Chondrocyte (in vitro differentiated cells): ENCODE measurements at regions not wholly inside any gene's neighbourhood (a gene's known extent, or its start where the extent isn't known, plus 50 kb on each side); places are given as distances from the start of the nearest gene placed in this dataset.
"Not testable (repeated sequence)": the region's sequence is repeated elsewhere in the genome, so short reads cannot be mapped to it uniquely, and the experiment has no call there.

Experiments
- DNase-seq: peaks from one replicate; pipeline ENCODE4 v3.0.0; 2021; ENCODE audit warnings: mixed read lengths, low spot score
- H3K27ac Mint-ChIP-seq: one replicate; pipeline ENCODE4 v1.8.0; 2021; ENCODE audit warnings: mild to moderate bottlenecking, moderate library complexity, mixed read lengths; ENCODE audit not compliant: unreplicated experiment
- H3K27me3 Mint-ChIP-seq: 2 replicates; pipeline ENCODE4 v1.8.0; 2021; ENCODE audit warnings: low read depth, mixed read lengths
- H3K36me3 Mint-ChIP-seq: 2 replicates; pipeline ENCODE4 v1.8.0; 2021; ENCODE audit warnings: low read depth, mixed read lengths
- H3K4me1 Mint-ChIP-seq: 2 replicates; pipeline ENCODE4 v1.8.0; 2021; ENCODE audit warnings: low read depth, mild to moderate bottlenecking, mixed read lengths
- H3K4me3 Mint-ChIP-seq: one replicate; pipeline ENCODE4 v1.8.0; 2021; ENCODE audit warnings: mild to moderate bottlenecking, moderate library complexity, mixed read lengths; ENCODE audit not compliant: unreplicated experiment
- H3K9me3 Mint-ChIP-seq: 2 replicates; pipeline ENCODE4 v1.8.0; 2021; ENCODE audit warnings: low read depth, mixed read lengths

DNA sequence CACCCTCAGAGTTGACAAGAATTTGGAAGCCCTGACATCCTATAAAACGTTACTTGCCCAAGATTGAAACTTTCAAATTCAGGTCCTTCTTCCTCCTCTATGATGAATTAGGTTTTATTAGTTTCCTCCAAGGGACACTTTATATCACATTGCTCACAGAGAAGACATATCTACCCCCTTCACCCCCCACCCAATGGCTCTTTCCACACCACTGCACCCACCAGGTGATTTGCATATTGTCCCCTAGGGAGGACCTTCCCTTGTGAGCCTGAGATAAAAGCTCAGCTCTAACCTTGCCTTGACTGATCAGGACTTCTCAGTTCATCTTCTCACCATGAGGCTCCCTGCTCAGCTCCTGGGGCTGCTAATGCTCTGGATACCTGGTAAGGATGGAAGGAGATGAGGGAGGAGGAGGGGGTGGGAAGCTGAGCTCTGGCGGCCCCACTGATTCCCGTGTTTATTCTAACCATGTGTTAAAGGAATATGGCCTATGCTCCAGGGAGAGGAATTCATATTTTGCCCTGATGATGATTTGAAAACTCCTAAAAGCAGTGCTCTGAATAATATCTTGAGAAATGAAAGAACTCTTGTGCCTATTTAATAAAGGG, 1255.8 kb downstream of the RPIA start:
- H3K27ac Mint-ChIP-seq, H3K9me3 Mint-ChIP-seq, H3K4me3 Mint-ChIP-seq, DNase-seq, H3K36me3 Mint-ChIP-seq, H3K4me1 Mint-ChIP-seq, H3K27me3 Mint-ChIP-seq: not testable (repeated sequence)

DNA sequence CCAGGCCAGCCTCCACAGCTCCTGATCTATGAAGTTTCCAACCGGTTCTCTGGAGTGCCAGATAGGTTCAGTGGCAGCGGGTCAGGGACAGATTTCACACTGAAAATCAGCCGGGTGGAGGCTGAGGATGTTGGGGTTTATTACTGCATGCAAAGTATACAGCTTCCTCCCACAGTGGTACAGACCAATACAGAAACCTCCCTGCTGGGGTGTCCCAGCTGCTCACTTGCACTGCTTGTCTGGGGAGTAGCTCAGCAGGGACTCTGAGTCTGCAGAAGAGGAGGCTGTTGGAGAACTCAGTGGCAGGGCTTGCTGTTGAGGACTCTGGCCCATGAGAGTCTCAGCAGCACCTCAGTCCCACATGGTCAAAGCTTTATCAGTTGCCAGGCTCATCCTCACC, 1256.6 kb downstream of the RPIA start:
- H3K4me1 Mint-ChIP-seq, DNase-seq, H3K4me3 Mint-ChIP-seq, H3K9me3 Mint-ChIP-seq, H3K36me3 Mint-ChIP-seq, H3K27me3 Mint-ChIP-seq, H3K27ac Mint-ChIP-seq: not testable (repeated sequence)

DNA sequence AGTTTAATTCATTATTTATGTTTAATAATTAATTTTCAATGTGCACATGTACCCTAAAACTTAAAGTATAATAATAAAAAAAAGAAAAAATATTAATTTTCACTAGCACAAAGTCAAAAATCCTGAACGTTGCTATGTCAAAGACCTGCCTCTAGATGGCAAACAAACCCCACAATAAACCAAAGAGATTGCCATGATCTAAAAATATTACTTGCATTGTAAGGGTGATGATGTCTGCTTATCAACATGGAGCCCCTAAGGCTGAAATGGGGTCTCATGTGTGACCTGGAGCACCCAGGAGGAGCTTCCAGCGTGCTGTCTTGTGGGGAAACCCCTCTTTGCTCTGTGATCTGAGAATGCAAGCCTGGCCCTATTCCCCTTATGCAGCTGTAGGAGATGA, 1259.3 kb downstream of the RPIA start:
- H3K9me3 Mint-ChIP-seq, DNase-seq, H3K27me3 Mint-ChIP-seq, H3K4me3 Mint-ChIP-seq, H3K4me1 Mint-ChIP-seq, H3K36me3 Mint-ChIP-seq, H3K27ac Mint-ChIP-seq: not testable (repeated sequence)

DNA sequence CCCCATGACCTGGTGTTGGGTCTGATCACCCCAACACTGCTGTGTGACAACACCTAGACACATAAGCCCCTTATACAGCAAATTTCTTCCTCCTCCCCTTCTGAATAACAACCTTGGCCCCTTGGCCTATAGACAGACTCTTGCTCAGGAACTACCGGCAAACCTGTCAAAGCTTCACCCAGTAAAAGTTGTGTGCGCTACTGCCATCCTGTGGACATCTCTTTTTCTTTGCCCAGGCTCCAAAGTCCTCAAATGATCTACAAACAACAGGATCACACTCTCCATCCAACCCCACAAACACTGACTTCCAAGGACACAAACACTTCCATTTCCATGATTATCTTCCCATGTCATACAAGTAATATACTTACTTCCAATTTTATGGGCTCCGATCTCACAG, 1265.8 kb downstream of the RPIA start:
- not testable (repeated sequence) for H3K4me3 Mint-ChIP-seq, H3K27me3 Mint-ChIP-seq, DNase-seq, H3K36me3 Mint-ChIP-seq, H3K27ac Mint-ChIP-seq, H3K4me1 Mint-ChIP-seq
- H3K9me3 Mint-ChIP-seq = peaks cover 10% of the 10 kb centered on the region

DNA sequence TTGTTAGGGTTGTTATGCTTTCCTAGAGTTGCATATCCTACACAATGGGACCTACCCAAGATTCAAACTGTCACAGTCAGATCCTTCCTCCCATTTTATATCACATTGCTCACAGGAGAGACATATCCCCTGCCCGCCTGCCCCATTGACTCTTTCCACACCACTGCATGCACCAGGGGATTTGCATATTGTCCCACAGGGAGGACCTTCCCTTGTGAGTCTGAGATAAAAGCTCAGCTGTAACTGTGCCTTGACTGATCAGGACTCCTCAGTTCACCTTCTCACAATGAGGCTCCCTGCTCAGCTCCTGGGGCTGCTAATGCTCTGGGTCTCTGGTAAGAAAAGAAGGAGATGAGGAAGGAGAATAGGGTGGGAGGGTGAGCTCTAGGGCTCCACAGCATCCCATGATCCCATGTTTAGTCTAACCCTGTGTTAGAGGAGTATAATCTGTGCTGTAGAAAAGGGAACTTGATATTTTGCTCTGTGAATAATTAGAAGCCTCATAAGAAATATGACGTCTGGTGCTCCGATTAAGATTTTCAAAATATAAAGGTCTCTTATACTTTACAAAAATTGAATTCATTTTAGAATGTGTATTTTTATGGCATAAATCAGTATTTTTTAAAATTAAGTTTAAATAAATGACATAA, 1268.4 kb downstream of the RPIA start:
- not testable (repeated sequence) for H3K9me3 Mint-ChIP-seq, DNase-seq, H3K27ac Mint-ChIP-seq, H3K4me1 Mint-ChIP-seq, H3K4me3 Mint-ChIP-seq, H3K36me3 Mint-ChIP-seq, H3K27me3 Mint-ChIP-seq

DNA sequence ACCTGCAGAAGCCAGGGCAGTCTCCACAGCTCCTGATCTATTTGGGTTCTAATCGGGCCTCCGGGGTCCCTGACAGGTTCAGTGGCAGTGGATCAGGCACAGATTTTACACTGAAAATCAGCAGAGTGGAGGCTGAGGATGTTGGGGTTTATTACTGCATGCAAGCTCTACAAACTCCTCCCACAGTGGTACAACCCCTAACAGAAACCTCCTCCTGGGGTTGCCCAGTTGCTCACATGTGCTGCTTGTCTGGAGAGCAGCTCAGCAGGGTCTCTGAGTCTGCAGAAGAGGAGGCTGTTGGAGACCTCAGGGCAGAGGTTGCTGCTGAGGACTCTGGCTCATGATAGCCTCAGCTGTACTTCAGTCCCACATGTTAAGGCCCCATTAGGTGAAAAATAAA, 1269.1 kb downstream of the RPIA start:
- H3K27ac Mint-ChIP-seq, H3K4me3 Mint-ChIP-seq, H3K36me3 Mint-ChIP-seq, DNase-seq, H3K9me3 Mint-ChIP-seq, H3K4me1 Mint-ChIP-seq, H3K27me3 Mint-ChIP-seq: not testable (repeated sequence)

DNA sequence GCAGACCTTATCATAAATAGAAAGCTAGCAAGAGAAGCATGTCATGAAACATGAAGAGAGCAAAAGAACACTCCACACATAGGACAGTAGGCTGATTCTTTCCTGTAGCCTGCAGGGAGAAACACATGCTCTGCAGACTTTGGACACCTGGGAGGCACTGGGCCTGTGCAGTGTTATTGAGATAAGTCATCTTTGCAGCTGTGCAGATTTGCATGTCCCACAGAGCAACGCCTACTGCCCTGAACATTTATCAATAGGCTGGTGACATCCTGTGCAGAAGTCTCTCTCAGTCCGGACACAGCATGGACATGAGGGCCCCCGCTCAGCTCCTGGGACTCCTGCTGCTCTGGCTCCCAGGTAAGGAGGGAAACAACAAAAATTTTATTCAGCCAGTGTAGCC, 1277.1 kb downstream of the RPIA start:
- peaks cover 21% of the 10 kb centered on the region for H3K9me3 Mint-ChIP-seq
- not testable (repeated sequence) for H3K27ac Mint-ChIP-seq, H3K27me3 Mint-ChIP-seq, H3K36me3 Mint-ChIP-seq, H3K4me3 Mint-ChIP-seq, H3K4me1 Mint-ChIP-seq, DNase-seq

DNA sequence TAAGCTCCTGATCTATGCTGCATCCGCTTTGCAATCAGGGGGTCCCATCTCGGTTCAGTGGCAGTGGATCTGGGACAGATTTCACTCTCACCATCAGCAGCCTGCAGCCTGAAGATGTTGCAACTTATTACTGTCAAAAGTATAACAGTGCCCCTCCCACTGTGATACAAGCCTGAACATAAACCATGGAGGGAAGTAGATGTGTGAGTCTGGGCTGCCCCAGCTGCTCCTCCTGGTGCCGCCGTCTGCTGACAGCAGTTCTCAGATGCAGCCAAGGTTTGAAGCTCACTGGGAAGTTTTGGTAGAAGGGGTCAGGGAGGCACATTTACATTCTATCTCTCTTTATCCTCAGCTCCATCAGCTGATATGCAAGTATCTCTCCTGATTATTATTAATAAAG, 1277.7 kb downstream of the RPIA start:
- H3K36me3 Mint-ChIP-seq, H3K4me3 Mint-ChIP-seq, H3K4me1 Mint-ChIP-seq, DNase-seq, H3K27me3 Mint-ChIP-seq, H3K27ac Mint-ChIP-seq: not testable (repeated sequence)
- peaks cover 20% of the 10 kb centered on the region for H3K9me3 Mint-ChIP-seq

DNA sequence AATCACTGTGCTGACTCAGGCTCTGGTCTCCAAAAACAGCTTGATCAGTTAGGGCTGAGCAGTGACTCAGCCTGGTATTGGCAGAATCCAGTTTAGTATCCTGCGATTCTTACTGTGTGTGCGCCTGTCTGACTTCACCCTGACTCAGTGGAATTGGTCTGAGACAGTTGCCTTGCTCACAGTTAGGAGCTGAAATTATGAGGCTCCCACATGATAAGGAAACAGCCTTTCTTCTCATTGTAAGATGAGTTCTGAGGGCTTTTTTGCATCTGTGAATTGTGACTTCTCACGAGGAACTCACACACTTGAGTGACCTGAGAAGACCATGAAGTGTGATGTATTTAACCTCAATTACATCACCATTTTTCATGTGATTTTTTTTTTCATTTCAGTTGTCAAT, 1282.4 kb downstream of the RPIA start:
- not testable (repeated sequence) for H3K27ac Mint-ChIP-seq, DNase-seq, H3K4me1 Mint-ChIP-seq, H3K4me3 Mint-ChIP-seq, H3K36me3 Mint-ChIP-seq, H3K27me3 Mint-ChIP-seq
- H3K9me3 Mint-ChIP-seq = peaks cover 12% of the 10 kb centered on the region

DNA sequence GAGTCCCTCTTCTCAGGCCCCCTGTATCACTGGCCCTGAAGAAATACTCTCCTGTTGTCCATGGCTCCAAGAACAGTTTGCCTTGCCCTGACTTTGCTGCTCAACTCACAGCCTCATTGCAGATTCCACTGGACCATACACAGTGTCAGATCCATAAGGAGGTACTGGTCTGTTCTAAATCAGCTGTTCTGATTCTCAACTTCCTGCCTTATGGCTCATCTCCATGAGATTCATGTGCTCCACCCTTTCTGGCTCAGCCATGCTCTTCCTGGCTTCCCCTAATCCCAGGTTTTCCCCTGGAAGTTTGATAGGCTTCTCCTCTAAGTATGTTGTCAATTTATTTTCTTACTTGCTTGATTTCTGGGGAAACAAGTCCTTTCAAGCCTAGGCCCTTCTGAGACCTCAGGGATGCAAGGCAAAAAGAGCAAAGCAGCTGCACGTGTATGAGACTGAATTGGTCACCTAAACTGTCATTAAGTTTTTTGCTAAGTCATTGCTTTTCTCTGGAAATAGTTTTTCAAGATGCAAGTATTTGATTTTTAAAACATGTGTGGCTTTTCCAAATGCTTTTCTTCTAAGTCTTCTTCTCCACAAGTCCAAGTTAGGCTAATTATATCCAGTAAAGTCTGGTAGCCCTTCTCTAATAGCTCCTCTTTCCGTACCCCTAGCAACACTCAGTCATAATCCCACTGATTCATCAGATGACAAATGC, 1288.5 kb downstream of the RPIA start:
- H3K27ac Mint-ChIP-seq, H3K4me1 Mint-ChIP-seq, DNase-seq, H3K4me3 Mint-ChIP-seq, H3K27me3 Mint-ChIP-seq, H3K36me3 Mint-ChIP-seq: not testable (repeated sequence)
- H3K9me3 Mint-ChIP-seq = peaks cover 20% of the 10 kb centered on the region

DNA sequence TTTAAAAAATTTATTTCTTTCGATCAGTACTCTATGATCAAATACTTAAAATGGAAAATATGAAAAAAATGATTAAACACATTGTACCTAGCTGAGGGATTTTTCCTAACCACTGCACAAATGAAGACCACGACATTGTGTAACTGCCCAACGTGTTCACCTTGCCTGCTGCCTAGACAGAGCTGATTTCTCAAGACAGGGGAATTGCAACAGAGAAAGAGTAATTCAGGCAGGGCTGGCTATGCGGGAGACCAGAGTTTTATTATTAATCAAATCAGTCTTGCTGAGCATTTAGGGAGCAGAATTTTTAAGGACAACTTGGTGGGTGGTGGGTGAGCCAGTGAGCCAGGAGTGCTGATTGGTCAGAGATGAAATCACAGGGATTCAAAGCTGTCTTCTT, 1290.8 kb downstream of the RPIA start:
- H3K4me1 Mint-ChIP-seq, H3K27me3 Mint-ChIP-seq, H3K27ac Mint-ChIP-seq, DNase-seq, H3K36me3 Mint-ChIP-seq, H3K4me3 Mint-ChIP-seq: not testable (repeated sequence)
- H3K9me3 Mint-ChIP-seq = peaks cover 20% of the 10 kb centered on the region

DNA sequence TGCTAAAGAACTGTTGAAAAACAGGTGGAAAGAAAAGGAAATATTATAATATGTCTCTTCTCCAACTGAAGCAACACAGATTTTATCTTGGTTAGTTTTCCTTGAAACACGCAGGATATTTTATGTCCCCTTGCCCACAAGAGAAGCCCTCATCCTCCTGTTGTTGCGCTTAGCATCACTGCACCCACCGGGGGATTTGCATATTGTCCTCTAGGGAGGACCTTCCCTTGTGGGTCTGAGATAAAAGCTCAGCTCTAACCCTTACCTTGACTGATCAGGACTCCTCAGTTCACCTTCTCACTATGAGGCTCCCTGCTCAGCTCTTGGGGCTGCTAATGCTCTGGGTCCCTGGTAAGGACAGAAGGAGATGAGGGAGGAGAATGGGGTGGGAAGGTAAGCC, 1294.2 kb downstream of the RPIA start:
- H3K4me1 Mint-ChIP-seq, H3K4me3 Mint-ChIP-seq, H3K36me3 Mint-ChIP-seq, H3K27me3 Mint-ChIP-seq, H3K27ac Mint-ChIP-seq, DNase-seq: not testable (repeated sequence)
- peaks cover 17% of the 10 kb centered on the region for H3K9me3 Mint-ChIP-seq

DNA sequence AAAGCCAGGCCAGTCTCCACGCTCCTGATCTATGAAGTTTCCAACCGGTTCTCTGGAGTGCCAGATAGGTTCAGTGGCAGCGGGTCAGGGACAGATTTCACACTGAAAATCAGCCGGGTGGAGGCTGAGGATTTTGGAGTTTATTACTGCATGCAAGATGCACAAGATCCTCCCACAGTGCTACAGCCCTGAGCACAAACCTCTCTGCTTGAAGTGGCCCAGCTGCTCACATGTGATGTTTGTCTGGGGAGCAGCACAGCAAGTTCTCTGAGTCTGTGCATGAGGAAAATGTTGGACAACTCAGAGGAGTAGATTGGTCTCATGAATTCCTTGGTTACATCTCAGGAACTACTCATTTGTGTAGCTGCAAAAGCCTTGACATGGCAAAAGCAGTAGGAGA, 1295.1 kb downstream of the RPIA start:
- peaks cover 14% of the 10 kb centered on the region for H3K9me3 Mint-ChIP-seq
- H3K27ac Mint-ChIP-seq, H3K27me3 Mint-ChIP-seq, DNase-seq, H3K4me1 Mint-ChIP-seq, H3K4me3 Mint-ChIP-seq, H3K36me3 Mint-ChIP-seq: not testable (repeated sequence)
